H9 (cell line): ENCODE measurements at regions not wholly inside any gene's neighbourhood (a gene's known extent, or its start where the extent isn't known, plus 50 kb on each side); places are given as distances from the start of the nearest gene placed in this dataset.

ENCODE experiments used
- DNase-seq: peaks from one replicate; pipeline ENCODE4 v3.0.0-alpha.2; 2017
- H2AFZ ChIP-seq: one replicate; pipeline ENCODE4 v1.6.1; 2013; ENCODE audit warnings: mild to moderate bottlenecking, low read length, control low read depth, moderate library complexity
- H2AK5ac ChIP-seq: 2 replicates; pipeline ENCODE4 v1.6.1; 2013; ENCODE audit warnings: low read length, control low read depth, mixed read lengths; ENCODE audit not compliant: insufficient read length
- H2BK120ac ChIP-seq: one replicate; pipeline ENCODE4 v1.6.1; 2013; ENCODE audit warnings: low read depth, mild to moderate bottlenecking, low read length, control low read depth, inconsistent platforms; ENCODE audit not compliant: poor library complexity, severe bottlenecking
- H2BK12ac ChIP-seq: 2 replicates; pipeline ENCODE4 v1.6.1; 2013; ENCODE audit warnings: low read length, control low read depth, mixed read lengths, low read depth; ENCODE audit not compliant: insufficient read length
- H2BK15ac ChIP-seq: 2 replicates; pipeline ENCODE4 v1.6.1; 2013; ENCODE audit warnings: low read depth, low read length, control low read depth
- H2BK20ac ChIP-seq: one replicate; pipeline ENCODE4 v1.6.1; 2013; ENCODE audit warnings: low read depth, mild to moderate bottlenecking, low read length, control low read depth, inconsistent platforms; ENCODE audit not compliant: poor library complexity, severe bottlenecking
- H2BK5ac ChIP-seq: 2 replicates; pipeline ENCODE4 v1.6.1; 2013; ENCODE audit warnings: low read length, control low read depth, mixed read lengths; ENCODE audit not compliant: insufficient read length
- H3K14ac ChIP-seq: 2 replicates; pipeline ENCODE4 v1.6.1; 2013; ENCODE audit warnings: low read length, control low read depth; ENCODE audit not compliant: insufficient read depth
- H3K18ac ChIP-seq: 2 replicates; pipeline ENCODE4 v1.6.1; 2013; ENCODE audit warnings: low read depth, mild to moderate bottlenecking, mixed read lengths, low read length, control low read depth; ENCODE audit not compliant: insufficient read length
- H3K23ac ChIP-seq: 2 replicates; pipeline ENCODE4 v1.6.1; 2013; ENCODE audit warnings: low read length, control low read depth, mixed read lengths, low read depth; ENCODE audit not compliant: insufficient read length
- H3K23me2 ChIP-seq: 2 replicates; pipeline ENCODE4 v1.6.1; 2013; ENCODE audit warnings: low read depth, mild to moderate bottlenecking, mixed read lengths, low read length, control low read depth; ENCODE audit not compliant: insufficient read length, poor library complexity, severe bottlenecking
- H3K27ac ChIP-seq: 2 replicates; pipeline ENCODE4 v1.5.1; 2013; ENCODE audit warnings: low read length, control low read depth, mixed read lengths, low read depth; ENCODE audit not compliant: insufficient read length
- H3K27me3 ChIP-seq: 2 replicates; pipeline ENCODE4 v1.6.1; 2013; ENCODE audit warnings: low read length, control low read depth, inconsistent platforms; ENCODE audit not compliant: insufficient read depth
- H3K4ac ChIP-seq: 2 replicates; pipeline ENCODE4 v1.6.1; 2013; ENCODE audit warnings: low read depth, mild to moderate bottlenecking, control low read depth, inconsistent platforms, low read length, moderate library complexity
- H3K4me1 ChIP-seq: 2 replicates; pipeline ENCODE4 v1.6.1; 2013; ENCODE audit warnings: low read length, control low read depth, inconsistent platforms; ENCODE audit not compliant: insufficient read depth
- H3K4me2 ChIP-seq: 2 replicates; pipeline ENCODE4 v1.6.1; 2013; ENCODE audit warnings: low read length, control low read depth, mixed read lengths; ENCODE audit not compliant: insufficient read length, insufficient read depth
- H3K56ac ChIP-seq: 2 replicates; pipeline ENCODE4 v1.6.1; 2013; ENCODE audit warnings: low read depth, mild to moderate bottlenecking, mixed read lengths, low read length, control low read depth; ENCODE audit not compliant: insufficient read length
- H3K79me1 ChIP-seq: 2 replicates; pipeline ENCODE4 v1.6.1; 2013; ENCODE audit warnings: low read depth, mild to moderate bottlenecking, moderate library complexity, low read length, control low read depth, inconsistent platforms; ENCODE audit not compliant: insufficient read depth, poor library complexity, severe bottlenecking
- H3K79me2 ChIP-seq: 2 replicates; pipeline ENCODE4 v1.6.1; 2013; ENCODE audit warnings: low read length, control low read depth, inconsistent platforms; ENCODE audit not compliant: insufficient read depth
- H3K9ac ChIP-seq: 2 replicates; pipeline ENCODE4 v1.6.1; 2013; ENCODE audit warnings: low read length, control low read depth, mixed read lengths; ENCODE audit not compliant: insufficient read length; ENCODE audit errors: extremely low read depth
- H3K9me3 ChIP-seq: one replicate; pipeline ENCODE4 v1.6.1; 2013; ENCODE audit warnings: low read depth, low read length, inconsistent platforms; ENCODE audit not compliant: control insufficient read depth
- H3T11ph ChIP-seq: one replicate; pipeline ENCODE4 v1.6.1; 2013; ENCODE audit warnings: mild to moderate bottlenecking, low read length, control low read depth, inconsistent platforms
- H4K20me1 ChIP-seq: one replicate; pipeline ENCODE4 v1.6.1; 2013; ENCODE audit not compliant: control insufficient read depth, insufficient read length, insufficient read depth
- H4K5ac ChIP-seq: 2 replicates; pipeline ENCODE4 v1.6.1; 2013; ENCODE audit warnings: low read depth, mild to moderate bottlenecking, mixed read lengths, low read length, control low read depth; ENCODE audit not compliant: insufficient read length
- H4K8ac ChIP-seq: replicated peaks from 2 replicates; pipeline ENCODE4 v1.6.1; 2013; ENCODE audit warnings: low read length, control low read depth, mixed read lengths, low read depth; ENCODE audit not compliant: insufficient read length
- H4K91ac ChIP-seq: 2 replicates; pipeline ENCODE4 v1.6.1; 2013; ENCODE audit warnings: low read depth, mild to moderate bottlenecking, moderate library complexity, mixed read lengths, low read length, control low read depth; ENCODE audit not compliant: insufficient read length
- H3K27ac Mint-ChIP-seq, 3 experiments: 2 replicates in 2 of 3; 3 replicates in 1 of 3; pipeline ENCODE4 v1.8.0; 2020 to 2021; ENCODE audit warnings: mixed read lengths in 3 of 3, mild to moderate bottlenecking in 1 of 3, moderate library complexity in 1 of 3
- H3K27me3 Mint-ChIP-seq: 2 replicates; pipeline ENCODE4 v1.8.0; 2021; ENCODE audit warnings: low read depth, mild to moderate bottlenecking, moderate library complexity, mixed read lengths
- H3K36me3 Mint-ChIP-seq, 3 experiments: 2 replicates in 2 of 3; 3 replicates in 1 of 3; pipeline ENCODE4 v1.8.0; 2020 to 2021; ENCODE audit warnings: low read depth in 3 of 3, mixed read lengths in 3 of 3; ENCODE audit not compliant: insufficient read depth in 1 of 3
- H3K4me1 Mint-ChIP-seq, 2 experiments: 2 replicates each; pipeline ENCODE4 v1.8.0; 2020; ENCODE audit warnings: mixed read lengths in 2 of 2
- H3K4me3 Mint-ChIP-seq, 2 experiments: 2 replicates in 1 of 2; 3 replicates in 1 of 2; pipeline ENCODE4 v1.8.0; 2020 to 2021; ENCODE audit warnings: mild to moderate bottlenecking in 2 of 2, mixed read lengths in 2 of 2, moderate library complexity in 1 of 2
- H3K9me3 Mint-ChIP-seq, 2 experiments: 2 replicates in 1 of 2; 3 replicates in 1 of 2; pipeline ENCODE4 v1.8.0; 2020; ENCODE audit warnings: mild to moderate bottlenecking in 2 of 2, mixed read lengths in 2 of 2, moderate library complexity in 1 of 2
- CTCF ChIP-seq: fragments of 200-600 bp; sonication (generic); conservative IDR thresholded peaks from 3 replicates; pipeline ENCODE4 v1.8.0; 2021; ENCODE audit warnings: antibody characterized with exemption, mild to moderate bottlenecking
- WGBS: extraction: QIAGEN DNeasy Blood & Tissue Kit; methylation state at CpG from one replicate; pipeline ENCODE4 v1.1.7; 2013; ENCODE audit warnings: missing lambda C conversion rate, low lambda C conversion rate, mixed read lengths; ENCODE audit not compliant: insufficient read length; ENCODE audit errors: extremely low coverage; 5-methylcytosine and 5-hydroxymethylcytosine counted together

GRCh38 chr10:121231079-121231478, 367.2 kb downstream of the FGFR2 start:
- Histone ChIP-seq H3K9ac (no peak overlapping the region), H3K9me3 (no peaks in the 10 kb centered on the region), H3K18ac (no peak overlapping the region), H2AK5ac (no peak overlapping the region), H2AFZ (peak overlapping the region; percentile 22), H2BK15ac (no peak overlapping the region), H3K4me1 (no peaks in the 10 kb centered on the region), H4K91ac (no peak overlapping the region), H3K23ac (no peak overlapping the region), H3T11ph (no peak overlapping the region), H2BK120ac (no peak overlapping the region), H3K23me2 (no peaks in the 10 kb centered on the region), H3K27ac (no peak overlapping the region), H2BK5ac (no peak overlapping the region), H3K27me3 (no peaks in the 10 kb centered on the region), H3K14ac (no peak overlapping the region), H3K4ac (no peak overlapping the region), H3K56ac (no peak overlapping the region), H4K5ac (no peak overlapping the region), H4K8ac (no peak overlapping the region), H4K20me1 (no peaks in the 10 kb centered on the region), H3K79me2 (no peaks in the 10 kb centered on the region), H3K4me2 (no peak overlapping the region), H2BK12ac (no peak overlapping the region), H2BK20ac (no peak overlapping the region), H3K79me1 (no peaks in the 10 kb centered on the region)
- Mint-ChIP-seq H3K36me3 (peaks cover 0 to 5% (median 3%) of the 10 kb centered on the region in 3 experiments; a peak in 5 of 7 replicates), H3K27ac (no peak overlapping the region), H3K27me3 (no peaks in the 10 kb centered on the region; the same call in 1 of the 2 replicates), H3K4me1 (peaks cover 0 to 6% of the 10 kb centered on the region in 2 experiments; a peak in 1 of 4 replicates), H3K4me3 (no peak overlapping the region), H3K9me3 (peaks cover 6 to 7% of the 10 kb centered on the region in 2 experiments; a peak in 4 of 5 replicates)
- DNase-seq, result no peak
- WGBS, result 100% methylated on average over 2 of the region's 5 CpGs
- TF ChIP-seq CTCF, result no peak
